Right kidney (tissue), 1 donor: ENCODE measurements at regions not wholly inside any gene's neighbourhood (a gene's known extent, or its start where the extent isn't known, plus 50 kb on each side); places are given as distances from the start of the nearest gene placed in this dataset.
A peak's percentile ranks its signal among the peaks of the same experiment; 100 is the strongest.
"Not testable (repeated sequence)": the region's sequence is repeated elsewhere in the genome, so short reads cannot be mapped to it uniquely, and the experiment has no call there.

ENCODE experiments used
- DNase-seq: peaks from one replicate; pipeline ENCODE4 v3.0.0-alpha.2; 2016

GRCh38 chr15:34528055-34528754 lies 55.2 kb downstream of the GOLGA8B start:
- not testable (repeated sequence) for DNase-seq

GRCh38 chr15:34527641-34528040 lies 55.8 kb downstream of the GOLGA8B start:
- DNase-seq = not testable (repeated sequence)

GRCh38 chr15:34523849-34524248 lies 59.6 kb downstream of the GOLGA8B start:
- not testable (repeated sequence) for DNase-seq

- DNase-seq = not testable (repeated sequence)
Observed at GRCh38 chr15:34522601-34523000, 60.9 kb downstream of the GOLGA8B start.

GRCh38 chr15:34521802-34522485 lies 61.5 kb downstream of the GOLGA8B start:
- DNase-seq = not testable (repeated sequence)

- DNase-seq = no peak
Observed at GRCh38 chr15:34520566-34520965, 62.9 kb downstream of the GOLGA8B start.

GRCh38 chr15:34520010-34520409 lies 63.4 kb downstream of the GOLGA8B start:
- DNase-seq = not testable (repeated sequence)

- peak; percentile 82 for DNase-seq
Observed at GRCh38 chr15:34514251-34514670, 69.2 kb downstream of the GOLGA8B start.

- DNase-seq = no peak
Observed at GRCh38 chr15:34512628-34513027, 70.8 kb downstream of the GOLGA8B start.

- DNase-seq = no peak
Observed at GRCh38 chr15:34501131-34501530, 63.5 kb upstream of the GOLGA8A start.

- no peak for DNase-seq
Observed at GRCh38 chr15:34496207-34496995, 58.8 kb upstream of the GOLGA8A start.

- DNase-seq = not testable (repeated sequence)
Observed at GRCh38 chr15:34495707-34496106, 58.1 kb upstream of the GOLGA8A start.

GRCh38 chr15:34494084-34494399 lies 56.4 kb upstream of the GOLGA8A start:
- DNase-seq = no peak

- DNase-seq = no peak
Observed at GRCh38 chr15:34493001-34493400, 55.4 kb upstream of the GOLGA8A start.

- not testable (repeated sequence) for DNase-seq
Observed at GRCh38 chr15:34491488-34491887, 53.9 kb upstream of the GOLGA8A start.

- peak; percentile 17 for DNase-seq
Observed at GRCh38 chr15:34490417-34491193, 53.0 kb upstream of the GOLGA8A start.

- not testable (repeated sequence) for DNase-seq
Observed at GRCh38 chr15:34488973-34489959, 51.7 kb upstream of the GOLGA8A start.
